ENCODE measurements at regions not wholly inside any gene's neighbourhood (a gene's known extent, or its start where the extent isn't known, plus 50 kb on each side); places are given as distances from the start of the nearest gene placed in this dataset.

DNA sequence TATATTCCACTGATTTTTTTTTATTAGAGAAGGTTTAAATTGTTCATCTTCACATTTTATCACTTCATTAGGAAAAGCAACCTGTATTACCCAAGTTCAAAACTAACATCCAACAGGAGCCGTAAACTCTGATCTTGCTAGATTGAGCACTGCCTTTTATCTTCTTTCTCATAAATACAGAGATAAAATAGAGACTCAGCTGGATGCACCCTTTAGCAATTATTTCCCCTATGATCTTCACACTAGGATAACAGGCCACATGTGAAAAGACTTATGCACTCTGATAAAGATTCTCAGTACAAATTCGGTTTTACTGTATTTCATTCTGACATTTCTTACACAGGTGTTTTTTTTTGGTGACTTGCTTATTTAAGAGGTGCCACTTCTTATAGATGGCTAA is 2438.2 kb upstream of the PCDH20 start (continued):
- TF ChIP-seq, protein P1, sequence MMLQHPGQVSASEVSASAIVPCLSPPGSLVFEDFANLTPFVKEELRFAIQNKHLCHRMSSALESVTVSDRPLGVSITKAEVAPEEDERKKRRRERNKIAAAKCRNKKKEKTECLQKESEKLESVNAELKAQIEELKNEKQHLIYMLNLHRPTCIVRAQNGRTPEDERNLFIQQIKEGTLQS (IDR thresholded peaks at IDR 0.05; ENCODE audit: borderline replicate concordance, extremely low read depth, low read depth, low read length) = no peak

GRCh38 chr13:63851526-63851925 is 2435.9 kb upstream of the PCDH20 start:
- no TSS peak for BruUV-seq (replicated peaks)
- H2AFZ ChIP-seq (ENCODE audit: control insufficient read depth, low read depth, low read length) = no peak overlapping the region
- no peaks in the 10 kb centered on the region for H3K27me3 ChIP-seq (replicated peaks in 1 of 2; ENCODE audit: control insufficient read depth in 2 of 2, insufficient read depth in 2 of 2, low read length in 1 of 2)
- H3K4me3 ChIP-seq = no peak overlapping the region
- no peaks in the 10 kb centered on the region for H3K9me3 ChIP-seq (replicated peaks; ENCODE audit: control insufficient read depth, insufficient read depth, low read length)
- ChIA-PET RAD21 (ENCODE audit: unreplicated experiment) (no interaction called here), CTCF (no interaction called here), POLR2A (no interaction called here), SMC1A (ENCODE audit: uncharacterized antibody, unreplicated experiment) (no interaction called here)
- no peak overlapping the region for H3K4me2 ChIP-seq (ENCODE audit: control insufficient read depth, insufficient read depth)
- H3K4me1 ChIP-seq (ENCODE audit: control insufficient read depth, insufficient read depth, low read length) = no peaks in the 10 kb centered on the region
- no peaks in the 10 kb centered on the region for H3K36me3 ChIP-seq (ENCODE audit: control insufficient read depth in 2 of 2, insufficient read depth in 2 of 2, low read length in 1 of 2)
- ATAC-seq (no peak), FAIRE-seq (no peak), DNase-seq (ENCODE audit: low read depth, low spot score) (no peak)
- WGBS (ENCODE audit: insufficient coverage, insufficient replicate concordance, low lambda C conversion rate, missing lambda C conversion rate) = 98% methylated on average over 2 of the region's 2 CpGs
- H3K79me2 ChIP-seq (ENCODE audit: control insufficient read depth, insufficient read depth, low read length) = no peaks in the 10 kb centered on the region
- H4K20me1 ChIP-seq (ENCODE audit: control insufficient read depth, insufficient read depth) = no peaks in the 10 kb centered on the region
- H3K9ac ChIP-seq (ENCODE audit: control insufficient read depth, insufficient read depth, low read length) = no peak overlapping the region
- no peak for TF ChIP-seq RAD51 (IDR thresholded peaks at IDR 0.05)
- no peak for TF ChIP-seq CTCF (IDR thresholded peaks at IDR 0.05 in 2 of 3, conservative IDR thresholded peaks at IDR 0.05 in 1 of 3; ENCODE audit: control insufficient read depth in 2 of 3, extremely low read depth in 1 of 3, insufficient read depth in 1 of 3, low read depth in 3 of 3, low read length in 3 of 3)
- no peak for TF ChIP-seq FOS (IDR thresholded peaks at IDR 0.05; ENCODE audit: borderline replicate concordance, extremely low read depth, insufficient read length)
- TF ChIP-seq JUNB (IDR thresholded peaks at IDR 0.05) = no peak
- no peak for TF ChIP-seq CUX1 (IDR thresholded peaks at IDR 0.05; ENCODE audit: insufficient replicate concordance, low read depth, low read length)
- no peak for TF ChIP-seq ZNF207 (IDR thresholded peaks at IDR 0.05; ENCODE audit: borderline replicate concordance)
- no peak for TF ChIP-seq FOXK2 (IDR thresholded peaks at IDR 0.05)
- no peak for TF ChIP-seq NBN (IDR thresholded peaks at IDR 0.05)
- TF ChIP-seq, protein P2, sequence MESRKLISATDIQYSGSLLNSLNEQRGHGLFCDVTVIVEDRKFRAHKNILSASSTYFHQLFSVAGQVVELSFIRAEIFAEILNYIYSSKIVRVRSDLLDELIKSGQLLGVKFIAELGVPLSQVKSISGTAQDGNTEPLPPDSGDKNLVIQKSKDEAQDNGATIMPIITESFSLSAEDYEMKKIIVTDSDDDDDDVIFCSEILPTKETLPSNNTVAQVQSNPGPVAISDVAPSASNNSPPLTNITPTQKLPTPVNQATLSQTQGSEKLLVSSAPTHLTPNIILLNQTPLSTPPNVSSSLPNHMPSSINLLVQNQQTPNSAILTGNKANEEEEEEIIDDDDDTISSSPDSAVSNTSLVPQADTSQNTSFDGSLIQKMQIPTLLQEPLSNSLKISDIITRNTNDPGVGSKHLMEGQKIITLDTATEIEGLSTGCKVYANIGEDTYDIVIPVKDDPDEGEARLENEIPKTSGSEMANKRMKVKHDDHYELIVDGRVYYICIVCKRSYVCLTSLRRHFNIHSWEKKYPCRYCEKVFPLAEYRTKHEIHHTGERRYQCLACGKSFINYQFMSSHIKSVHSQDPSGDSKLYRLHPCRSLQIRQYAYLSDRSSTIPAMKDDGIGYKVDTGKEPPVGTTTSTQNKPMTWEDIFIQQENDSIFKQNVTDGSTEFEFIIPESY (IDR thresholded peaks at IDR 0.05) = no peak
- TF ChIP-seq PAX5 (IDR thresholded peaks at IDR 0.05; ENCODE audit: borderline replicate concordance, low read depth, low read length) = no peak
- TF ChIP-seq SPI1 (IDR thresholded peaks at IDR 0.05; ENCODE audit: borderline replicate concordance, insufficient read depth, low read depth, low read length) = no peak
- H3K27ac ChIP-seq (ENCODE audit: control insufficient read depth, insufficient read depth) = no peak overlapping the region
- intact Hi-C loops (cut with micrococcal nuclease; ENCODE audit: unreplicated experiment) (no loop called here), in situ Hi-C loops (cut with MboI) (no loop called here)
